ENCODE measurements at regions not wholly inside any gene's neighbourhood (a gene's known extent, or its start where the extent isn't known, plus 50 kb on each side); places are given as distances from the start of the nearest gene placed in this dataset.

DNA sequence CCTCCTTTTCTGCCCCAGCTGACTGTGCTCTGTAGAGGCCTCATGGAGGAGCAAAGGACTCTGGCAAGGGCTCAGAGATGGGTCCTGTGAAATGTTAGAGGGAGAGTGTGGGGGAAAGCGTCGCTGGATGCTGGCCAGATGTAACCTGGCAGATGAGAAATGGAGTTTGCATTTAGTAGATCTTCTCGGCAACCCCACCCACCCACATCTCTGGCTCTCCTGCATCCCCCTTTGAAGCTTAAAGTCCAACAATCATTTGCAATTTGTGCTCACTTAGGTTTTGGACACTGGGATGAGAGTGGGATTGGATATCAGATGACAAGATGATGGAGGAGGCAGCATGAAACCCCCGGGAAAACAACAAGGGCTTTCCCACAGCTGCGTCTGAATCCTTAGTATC is 523.6 kb upstream of the MCTP2 start:
- DNase-seq = no peak

DNA sequence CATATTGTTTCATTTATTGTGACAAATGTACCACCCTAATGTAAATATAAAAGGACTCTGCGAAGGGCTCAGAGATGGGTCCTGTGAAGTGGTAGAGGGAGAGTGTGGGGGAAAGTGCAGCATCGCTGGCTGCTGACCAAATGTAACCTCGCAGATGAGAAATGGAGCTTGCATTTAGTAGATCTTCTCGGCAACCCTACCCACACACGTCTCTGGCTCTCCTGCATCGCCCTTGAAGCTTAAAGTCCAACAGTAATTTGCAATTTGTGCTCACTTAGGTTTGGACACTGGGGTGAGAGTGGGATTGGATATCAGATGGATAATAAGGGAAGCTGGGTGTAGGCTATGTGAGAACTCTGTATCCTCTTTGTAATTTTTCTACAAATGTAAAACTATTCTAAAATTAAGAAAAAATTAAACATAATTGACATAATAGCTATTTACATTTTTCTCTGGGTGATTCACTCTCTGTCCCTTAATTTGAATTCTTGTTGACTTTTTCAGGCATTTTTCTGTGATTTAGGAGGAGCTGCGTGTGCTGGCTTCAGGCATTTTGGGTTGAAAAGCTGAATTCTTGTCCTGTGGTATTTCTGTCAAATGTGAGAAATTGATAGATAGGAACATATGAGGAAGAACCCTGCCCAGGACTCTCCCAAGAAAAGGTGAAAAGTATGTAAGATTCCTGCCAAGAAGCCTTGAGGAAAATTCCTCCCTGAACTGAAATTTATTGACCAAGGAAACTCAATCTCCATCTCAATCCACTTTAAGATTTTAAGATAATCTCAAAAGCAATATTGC is 524.7 kb upstream of the MCTP2 start:
- DNase-seq = no peak

GRCh38 chr15:93705753-93706455 is 525.5 kb upstream of the MCTP2 start:
- DNase-seq = no peak

DNA sequence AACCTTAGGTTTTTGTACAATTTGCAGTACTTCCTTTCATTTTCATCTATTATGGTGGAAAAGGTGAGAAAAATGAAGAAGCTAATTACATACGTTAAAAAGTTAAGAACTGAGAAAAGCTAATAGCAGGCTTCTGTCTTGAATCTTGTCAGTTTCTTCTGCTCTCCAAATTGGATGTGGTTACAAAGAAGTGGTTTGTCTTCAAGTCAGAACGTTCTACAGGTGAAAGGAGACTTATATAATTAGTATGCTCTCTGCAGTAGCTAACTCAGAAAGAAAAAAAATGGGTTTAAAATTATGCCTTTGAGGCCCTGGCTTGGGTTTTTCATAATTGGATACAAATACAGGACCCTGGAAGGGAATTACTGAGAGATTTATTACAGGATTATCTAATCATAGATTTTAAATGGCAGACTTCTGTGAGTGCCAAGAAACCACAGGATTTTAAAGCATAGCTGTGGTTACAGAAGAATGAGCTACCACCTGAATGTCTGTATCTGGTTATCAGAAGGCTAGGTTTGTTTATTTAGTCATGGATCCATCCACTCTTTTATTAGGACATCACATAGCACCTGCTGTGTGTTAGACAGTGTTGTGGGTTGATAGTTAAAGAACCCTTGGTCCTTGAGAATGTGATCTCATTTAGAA is 528.1 kb upstream of the MCTP2 start:
- no peak for DNase-seq

GRCh38 chr15:93700051-93700450 is 531.3 kb upstream of the MCTP2 start:
- DNase-seq = no peak

GRCh38 chr15:93694033-93694432 is 537.3 kb upstream of the MCTP2 start:
- DNase-seq = no peak

GRCh38 chr15:93683651-93684050 is 547.7 kb upstream of the MCTP2 start:
- DNase-seq = no peak

- DNase-seq = no peak
Measured at GRCh38 chr15:93671387-93671943, 559.9 kb upstream of the MCTP2 start.

DNA sequence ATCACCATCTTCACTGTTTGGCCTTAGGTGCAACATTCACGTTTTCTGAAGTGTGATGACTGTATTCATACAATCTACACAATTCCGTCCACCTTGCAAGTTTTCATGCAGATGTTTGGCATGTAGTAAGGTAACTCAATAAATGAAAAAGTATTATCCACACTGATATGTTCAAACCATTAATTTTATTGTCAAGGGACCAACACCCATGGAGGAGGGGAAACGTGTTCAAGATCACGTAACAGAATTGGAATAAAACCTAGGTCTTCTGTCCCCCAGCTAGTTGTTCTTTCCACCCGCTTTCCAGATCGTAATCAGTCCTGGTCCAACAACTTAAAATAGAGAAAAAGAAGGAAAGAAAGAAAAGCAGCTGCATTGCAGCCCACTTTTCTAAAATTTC is 560.4 kb upstream of the MCTP2 start:
- no peak for DNase-seq

DNA sequence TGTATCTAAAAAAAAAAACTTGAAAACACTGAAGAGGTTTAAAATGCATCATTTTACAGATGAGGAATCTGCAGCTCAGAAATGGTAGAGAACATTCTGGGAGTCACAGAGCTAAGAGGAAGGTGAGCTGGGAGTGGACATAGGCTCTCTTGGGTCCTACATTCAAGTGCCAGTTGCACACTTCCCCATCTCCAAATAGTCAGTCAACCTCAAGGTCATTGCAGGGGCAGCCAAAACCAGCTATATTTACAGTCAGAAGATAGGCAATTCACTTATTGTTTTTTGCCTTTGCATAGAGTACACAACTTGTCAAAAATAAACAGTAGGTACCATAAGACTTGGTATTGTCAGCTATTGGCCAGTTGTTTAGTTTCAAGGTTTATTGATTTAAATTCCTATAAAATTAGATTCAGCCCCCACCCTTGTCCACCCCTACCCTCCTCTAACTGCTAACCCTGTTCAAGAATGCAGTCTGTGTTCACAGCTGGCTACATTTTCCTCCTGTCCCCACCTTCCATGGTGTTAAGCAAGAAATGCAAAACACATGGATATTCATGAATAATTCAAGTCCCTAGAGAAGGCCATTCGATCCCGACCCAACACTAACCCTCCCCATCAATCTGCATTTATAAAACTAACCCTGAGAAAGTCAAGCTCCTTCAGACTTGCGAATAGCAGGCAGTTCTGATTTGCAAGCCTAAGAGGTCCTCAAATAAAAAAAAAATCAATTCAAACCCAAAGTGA is 567.0 kb upstream of the MCTP2 start:
- no peak for DNase-seq

DNA sequence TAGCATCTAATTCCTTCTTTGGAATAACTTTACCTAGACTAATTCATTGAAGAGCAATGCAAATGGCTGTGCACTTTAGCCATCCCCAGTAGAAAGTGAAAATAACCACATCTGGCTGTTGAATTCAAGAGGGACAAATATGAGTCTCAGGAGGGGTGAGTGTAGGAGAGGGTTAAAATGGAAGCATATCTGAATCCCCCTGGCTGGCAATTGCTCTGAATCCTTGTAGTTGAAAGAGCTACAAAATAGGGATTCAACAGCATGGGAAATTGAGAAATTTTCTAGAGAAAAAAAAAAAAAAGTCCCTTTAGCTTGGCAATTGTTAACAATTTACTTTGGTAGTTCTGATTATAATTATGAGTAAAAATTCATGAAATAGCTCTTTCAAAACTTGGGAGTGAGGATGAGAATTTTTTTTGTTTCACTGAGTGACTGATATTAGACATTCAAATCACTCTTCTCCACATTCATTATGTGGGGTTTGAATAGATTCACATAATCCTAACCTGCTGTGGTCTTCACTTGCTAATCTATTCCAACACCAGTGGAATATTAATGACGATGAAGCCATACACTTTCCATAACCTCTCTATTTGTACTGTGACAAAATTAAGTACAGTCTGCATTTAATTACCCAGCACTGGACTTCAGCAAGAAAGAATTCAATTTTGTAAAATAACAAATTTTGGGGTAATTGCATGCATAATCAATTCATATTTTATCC is 569.0 kb upstream of the MCTP2 start:
- no peak for DNase-seq

- no peak for DNase-seq
Measured at GRCh38 chr15:93658026-93658816, 569.2 kb upstream of the RGMA start.

- DNase-seq = no peak
Measured at GRCh38 chr15:93656041-93656440, 567.0 kb upstream of the RGMA start.

DNA sequence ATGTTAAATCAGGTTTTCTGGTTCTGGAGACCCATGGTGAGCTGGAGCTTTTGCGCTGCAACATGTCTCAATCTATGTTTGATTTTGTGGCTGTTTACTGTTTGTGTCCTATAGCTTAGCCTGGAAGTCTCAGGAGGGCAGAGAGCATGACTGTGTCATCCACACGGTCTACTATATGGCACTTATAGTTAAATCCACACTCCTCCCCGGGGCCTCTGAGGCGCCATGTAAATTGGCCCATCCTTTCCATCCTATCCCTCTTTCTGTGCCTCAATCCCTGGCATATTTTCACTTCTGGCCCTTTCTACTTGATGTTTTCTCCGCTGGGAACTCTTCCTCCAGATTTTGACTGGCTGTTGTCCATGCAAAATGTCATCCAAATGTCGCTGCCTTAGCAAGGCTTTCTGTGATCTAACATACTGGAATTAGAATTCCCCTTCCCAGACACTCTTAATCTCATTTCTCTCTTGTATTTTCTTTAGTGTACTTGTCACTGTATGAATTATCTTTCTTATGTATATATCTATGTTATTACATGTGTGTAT is 560.8 kb upstream of the RGMA start:
- DNase-seq = no peak

DNA sequence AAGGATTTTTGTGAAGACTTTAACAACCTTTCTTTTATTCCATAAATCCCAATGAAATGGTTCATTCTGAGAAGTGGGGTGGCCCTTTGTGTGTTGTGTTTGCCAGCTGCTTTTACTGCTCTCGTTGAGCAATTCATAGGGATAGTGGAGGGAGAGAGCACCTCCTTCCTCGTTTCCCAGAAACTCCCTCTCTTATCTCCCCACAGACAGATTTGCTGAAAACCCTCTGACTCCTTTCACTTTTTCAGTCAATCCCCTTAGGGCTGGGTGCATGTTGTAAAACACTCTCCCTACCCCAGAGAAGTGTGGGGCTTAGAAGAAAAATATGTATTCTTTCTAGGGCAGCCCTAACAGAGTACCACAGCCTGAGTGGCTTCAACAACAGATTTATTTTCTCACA is 557.2 kb upstream of the RGMA start:
- no peak for DNase-seq

- DNase-seq = no peak
Measured at GRCh38 chr15:93645594-93645993, 556.6 kb upstream of the RGMA start.

DNA sequence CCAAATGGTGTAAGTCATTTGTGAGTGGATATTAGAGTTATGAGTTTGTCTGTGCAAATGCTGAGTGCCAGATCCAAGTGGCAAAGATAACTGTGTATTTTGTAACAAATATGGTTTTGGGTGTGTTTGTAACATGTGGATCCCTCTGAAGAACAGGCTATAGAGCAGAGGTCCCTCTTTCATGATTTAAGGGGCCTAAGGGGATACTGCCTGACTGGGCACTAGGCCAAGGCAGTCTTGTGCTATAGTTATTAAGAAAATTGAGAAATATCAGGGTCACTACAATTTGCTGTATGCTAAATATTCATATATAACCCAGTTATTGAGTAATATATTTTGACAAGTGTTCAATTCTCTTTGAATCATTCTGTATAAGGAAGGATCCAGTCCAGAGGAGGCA is 555.6 kb upstream of the RGMA start:
- DNase-seq = no peak

- DNase-seq = no peak
Measured at GRCh38 chr15:93640411-93640962, 551.5 kb upstream of the RGMA start.

DNA sequence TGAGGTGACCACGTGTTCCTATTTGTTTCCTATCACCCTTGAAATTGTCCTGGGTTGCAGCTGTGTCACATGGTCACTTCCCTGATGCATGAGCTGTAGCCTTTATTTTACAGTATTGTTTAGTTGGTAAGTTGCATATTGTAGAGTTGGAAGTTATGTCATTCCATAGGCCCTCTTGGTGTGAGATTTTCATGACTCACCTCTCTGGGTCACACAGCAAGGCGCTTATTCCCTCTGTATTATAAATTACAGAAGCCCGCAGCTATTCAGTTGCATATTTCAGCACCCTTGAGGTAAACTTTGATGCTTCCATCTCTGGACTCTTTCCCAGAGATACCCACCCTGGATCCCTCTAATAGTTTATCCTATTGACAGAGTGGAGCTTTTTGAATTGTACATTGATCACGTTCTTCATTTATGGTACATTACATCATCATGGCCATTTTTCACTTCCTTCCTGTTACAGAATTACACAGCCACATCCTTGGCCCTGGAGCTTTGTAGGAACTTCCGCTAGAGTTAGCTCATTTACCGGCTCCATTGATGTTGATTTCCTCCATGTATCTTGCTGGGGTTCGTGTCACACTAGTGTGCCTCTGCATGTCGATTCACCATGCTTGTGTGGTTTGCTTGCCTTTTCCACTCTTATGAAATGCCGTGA is 543.1 kb upstream of the RGMA start:
- DNase-seq = no peak

DNA sequence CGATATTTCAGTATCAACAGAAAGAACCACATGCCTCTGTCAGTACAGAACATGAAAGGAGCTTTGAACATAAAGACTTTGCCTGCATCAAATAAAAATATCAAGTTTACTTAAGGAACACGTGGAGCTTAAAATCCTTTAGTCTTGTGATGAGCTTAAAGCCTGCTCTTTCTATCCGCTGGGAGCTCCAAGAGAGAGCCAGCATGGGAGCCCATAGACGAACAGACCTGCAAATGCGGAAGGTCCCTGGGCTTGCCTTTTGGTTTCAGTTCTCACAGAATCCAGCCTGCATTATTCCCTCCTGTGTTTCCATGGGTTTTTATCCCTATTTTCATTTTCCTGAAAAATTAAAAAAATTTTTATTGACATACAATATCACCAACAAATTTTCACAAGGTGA is 530.6 kb upstream of the RGMA start:
- no peak for DNase-seq

All from NCI-H2171 (cell line).